HG03039 (cell line): ENCODE measurements at regions not wholly inside any gene's neighbourhood (a gene's known extent, or its start where the extent isn't known, plus 50 kb on each side); places are given as distances from the start of the nearest gene placed in this dataset.
"Not testable (repeated sequence)": the region's sequence is repeated elsewhere in the genome, so short reads cannot be mapped to it uniquely, and the experiment has no call there.

Experiments
- ATAC-seq: cut with Tn5 transposase; IDR thresholded peaks from one replicate; pipeline ENCODE4 v1.9.1; 2021; ENCODE audit warnings: mild to moderate bottlenecking, moderate library complexity; ENCODE audit not compliant: unreplicated experiment

- ATAC-seq = no peak
These were observed 1324.1 kb downstream of the CDH8 start for GRCh38 chr16:60712144-60712543.

- ATAC-seq = no peak
These were observed 1331.5 kb downstream of the CDH8 start for GRCh38 chr16:60704726-60705125.

GRCh38 chr16:60703096-60703495 is 1333.1 kb downstream of the CDH8 start:
- ATAC-seq = no peak

GRCh38 chr16:60686824-60687223 is 1349.4 kb downstream of the CDH8 start:
- no peak for ATAC-seq

- no peak for ATAC-seq
These were observed 1352.2 kb downstream of the CDH8 start for GRCh38 chr16:60684002-60684401.

GRCh38 chr16:60682219-60682618 is 1354.0 kb downstream of the CDH8 start:
- ATAC-seq = no peak

GRCh38 chr16:60681043-60681442 is 1355.2 kb downstream of the CDH8 start:
- no peak for ATAC-seq

GRCh38 chr16:60675022-60675421 is 1361.2 kb downstream of the CDH8 start:
- no peak for ATAC-seq

- no peak for ATAC-seq
These were observed 1362.0 kb downstream of the CDH8 start for GRCh38 chr16:60674241-60674640.

- ATAC-seq = no peak
These were observed 1380.6 kb downstream of the CDH8 start for GRCh38 chr16:60655514-60656153.

- no peak for ATAC-seq
These were observed 1384.9 kb downstream of the CDH8 start for GRCh38 chr16:60651346-60651745.

- no peak for ATAC-seq
These were observed 1387.9 kb downstream of the CDH8 start for GRCh38 chr16:60648290-60648689.

- not testable (repeated sequence) for ATAC-seq
These were observed 1388.8 kb downstream of the CDH8 start for GRCh38 chr16:60647388-60647787.

- no peak for ATAC-seq
These were observed 1389.6 kb downstream of the CDH8 start for GRCh38 chr16:60646631-60647030.

GRCh38 chr16:60645541-60645940 is 1390.7 kb downstream of the CDH8 start:
- ATAC-seq = no peak

- no peak for ATAC-seq
These were observed 1393.3 kb downstream of the CDH8 start for GRCh38 chr16:60642956-60643355.

- ATAC-seq = no peak
These were observed 1395.1 kb downstream of the CDH8 start for GRCh38 chr16:60641067-60641665.

- no peak for ATAC-seq
These were observed 1396.2 kb downstream of the CDH8 start for GRCh38 chr16:60640038-60640437.

GRCh38 chr16:60636636-60637035 is 1399.6 kb downstream of the CDH8 start:
- not testable (repeated sequence) for ATAC-seq

- ATAC-seq = no peak
These were observed 1400.1 kb downstream of the CDH8 start for GRCh38 chr16:60636117-60636516.

GRCh38 chr16:60635548-60635947 is 1400.7 kb downstream of the CDH8 start:
- ATAC-seq = no peak

GRCh38 chr16:60611844-60612243 is 1424.4 kb downstream of the CDH8 start:
- no peak for ATAC-seq

GRCh38 chr16:60608971-60609370 is 1427.3 kb downstream of the CDH8 start:
- ATAC-seq = no peak
